CD4-positive, alpha-beta T cell (primary cell): ENCODE measurements at regions not wholly inside any gene's neighbourhood (a gene's known extent, or its start where the extent isn't known, plus 50 kb on each side); places are given as distances from the start of the nearest gene placed in this dataset.

Source experiments
- ATAC-seq: fragments of 200-7000 bp; cut with Tn5 transposase; one replicate; pipeline ENCODE4 v1.10.0; 2022; ENCODE audit warnings: mild to moderate bottlenecking; ENCODE audit not compliant: poor library complexity
- CTCF ChIA-PET: fragments of 350-600 bp; sonication (Branson Sonifier 250); formaldehyde crosslinking; loops from one replicate; lab custom pipeline; 2021; ENCODE audit warnings: antibody characterized with exemption, inconsistent platforms; lab: Charles Lee
- POLR2A ChIA-PET: fragments of 350-600 bp; sonication (Branson Sonifier 250); formaldehyde crosslinking; loops from one replicate; lab custom pipeline; 2021; ENCODE audit warnings: antibody characterized with exemption, inconsistent platforms; lab: Charles Lee
- DNase-seq, 14 experiments: peaks; one replicate each; pipeline ENCODE4 v3.0.0-alpha.2; 2013 to 2020; ENCODE audit warnings: mixed read lengths in 2 of 14
- H3K27ac ChIP-seq, 2 donors: one replicate each; pipeline versions ENCODE4 v1.5.1 to v1.7.0; 2013; ENCODE audit warnings: low read length in 2 of 2, low read depth in 1 of 2, mild to moderate bottlenecking in 1 of 2
- H3K27me3 ChIP-seq, 2 experiments: 1 replicate in 1 of 2; 2 replicates in 1 of 2; pipeline versions ENCODE4 v1.6.1 to v1.7.0; 2013; ENCODE audit warnings: low read length in 2 of 2, control low read depth in 1 of 2, mild to moderate bottlenecking in 1 of 2, moderate library complexity in 1 of 2; ENCODE audit not compliant: insufficient read depth in 2 of 2, control insufficient read depth in 1 of 2
- H3K36me3 ChIP-seq: one replicate; pipeline ENCODE4 v1.6.1; 2013; ENCODE audit warnings: low read length, control low read depth; ENCODE audit not compliant: insufficient read depth
- H3K4me1 ChIP-seq: one replicate; pipeline ENCODE4 v1.6.1; 2013; ENCODE audit warnings: low read length, control low read depth; ENCODE audit not compliant: insufficient read depth
- H3K4me3 ChIP-seq: one replicate; pipeline ENCODE4 v1.5.1; 2013; ENCODE audit warnings: mild to moderate bottlenecking, low read length, moderate library complexity
- H3K9me3 ChIP-seq, 2 experiments: 1 replicate in 1 of 2; 2 replicates in 1 of 2; pipeline versions ENCODE4 v1.6.1 to v1.7.0; 2013; ENCODE audit warnings: low read length in 2 of 2, mild to moderate bottlenecking in 2 of 2, control low read depth in 1 of 2, moderate library complexity in 1 of 2; ENCODE audit not compliant: control insufficient read depth in 1 of 2, insufficient read depth in 1 of 2
- H3K27ac Mint-ChIP-seq: one replicate; pipeline ENCODE4 v1.8.0; 2020; ENCODE audit warnings: mixed read lengths
- H3K27me3 Mint-ChIP-seq: one replicate; pipeline ENCODE4 v1.8.0; 2021; ENCODE audit warnings: mixed read lengths
- H3K36me3 Mint-ChIP-seq: one replicate; pipeline ENCODE4 v1.8.0; 2021; ENCODE audit warnings: low read depth, mixed read lengths
- H3K4me1 Mint-ChIP-seq: one replicate; pipeline ENCODE4 v1.8.0; 2021; ENCODE audit warnings: low read depth, mixed read lengths
- H3K4me3 Mint-ChIP-seq: one replicate; pipeline ENCODE4 v1.8.0; 2020; ENCODE audit warnings: mild to moderate bottlenecking, mixed read lengths
- H3K9me3 Mint-ChIP-seq: one replicate; pipeline ENCODE4 v1.8.0; 2020; ENCODE audit warnings: mixed read lengths
- intact Hi-C, 2 experiments: fragments of 100-400 bp; cut with DNase I in 1 of 2; cut with micrococcal nuclease in 1 of 2; formaldehyde crosslinking; loops; one replicate each; pipeline versions ENCODE4 v1.15.1 to v1.9.0; 2023 to 2025; cut with DNase I, micrococcal nuclease
- TF ChIP-seq, protein P1 (sequence below): fragments of 200-600 bp; IDR thresholded peaks from one replicate; pipeline ENCODE4 v1.8.0; 2022; ENCODE audit warnings: antibody characterized with exemption, mild to moderate bottlenecking

DNA sequence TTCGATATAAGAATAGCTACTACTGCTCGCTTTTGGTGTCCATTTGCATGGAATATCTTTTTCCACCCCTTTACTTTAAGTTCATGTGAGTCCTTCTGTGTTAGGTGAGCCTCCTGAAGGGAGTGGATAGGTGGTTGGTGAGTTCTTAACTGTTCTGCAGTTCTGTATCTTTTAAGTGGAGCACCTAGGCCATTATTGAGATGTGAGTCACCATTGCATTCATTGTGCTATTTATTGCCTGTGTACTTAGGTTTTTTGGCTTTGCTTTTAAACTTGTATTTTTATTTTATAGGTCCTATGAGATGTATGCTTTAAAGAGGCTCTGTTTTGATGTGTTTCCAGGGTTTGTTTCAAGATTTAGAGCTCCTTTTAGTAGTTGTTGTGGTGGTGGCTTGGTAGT is 1430.8 kb downstream of the REEP3 start:
- intact Hi-C loops: no loop called here
- H3K27ac Mint-ChIP-seq: no peak overlapping the region
- Histone ChIP-seq H3K4me3 (no peak overlapping the region), H3K36me3 (no peaks in the 10 kb centered on the region), H3K4me1 (no peaks in the 10 kb centered on the region), H3K27me3 (no peaks in the 10 kb centered on the region), H3K27ac (no peak overlapping the region), H3K9me3 (peaks cover 0 to 6% of the 10 kb centered on the region in 2 experiments)
- CTCF ChIA-PET: no interaction called here
- no peak for DNase-seq
- no peaks in the 10 kb centered on the region for H3K27me3 Mint-ChIP-seq
- ATAC-seq: no peak
- H3K4me1 Mint-ChIP-seq: no peaks in the 10 kb centered on the region
- H3K4me3 Mint-ChIP-seq: no peak overlapping the region
- H3K36me3 Mint-ChIP-seq: no peaks in the 10 kb centered on the region
- TF ChIP-seq, protein P1, sequence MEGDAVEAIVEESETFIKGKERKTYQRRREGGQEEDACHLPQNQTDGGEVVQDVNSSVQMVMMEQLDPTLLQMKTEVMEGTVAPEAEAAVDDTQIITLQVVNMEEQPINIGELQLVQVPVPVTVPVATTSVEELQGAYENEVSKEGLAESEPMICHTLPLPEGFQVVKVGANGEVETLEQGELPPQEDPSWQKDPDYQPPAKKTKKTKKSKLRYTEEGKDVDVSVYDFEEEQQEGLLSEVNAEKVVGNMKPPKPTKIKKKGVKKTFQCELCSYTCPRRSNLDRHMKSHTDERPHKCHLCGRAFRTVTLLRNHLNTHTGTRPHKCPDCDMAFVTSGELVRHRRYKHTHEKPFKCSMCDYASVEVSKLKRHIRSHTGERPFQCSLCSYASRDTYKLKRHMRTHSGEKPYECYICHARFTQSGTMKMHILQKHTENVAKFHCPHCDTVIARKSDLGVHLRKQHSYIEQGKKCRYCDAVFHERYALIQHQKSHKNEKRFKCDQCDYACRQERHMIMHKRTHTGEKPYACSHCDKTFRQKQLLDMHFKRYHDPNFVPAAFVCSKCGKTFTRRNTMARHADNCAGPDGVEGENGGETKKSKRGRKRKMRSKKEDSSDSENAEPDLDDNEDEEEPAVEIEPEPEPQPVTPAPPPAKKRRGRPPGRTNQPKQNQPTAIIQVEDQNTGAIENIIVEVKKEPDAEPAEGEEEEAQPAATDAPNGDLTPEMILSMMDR: no peak
- H3K9me3 Mint-ChIP-seq: peaks cover 14% of the 10 kb centered on the region
- POLR2A ChIA-PET: no interaction called here

- no peaks in the 10 kb centered on the region for H3K27me3 Mint-ChIP-seq
- H3K36me3 Mint-ChIP-seq: no peaks in the 10 kb centered on the region
- no peak for ATAC-seq
- H3K4me1 Mint-ChIP-seq: no peaks in the 10 kb centered on the region
- no peak overlapping the region for H3K27ac Mint-ChIP-seq
- intact Hi-C loops: no loop called here
- TF ChIP-seq, protein P1: no peak
- H3K36me3 ChIP-seq: no peaks in the 10 kb centered on the region
- peaks cover 3% of the 10 kb centered on the region for H3K9me3 Mint-ChIP-seq
- ChIA-PET POLR2A (no interaction called here), CTCF (no interaction called here)
- H3K4me3 ChIP-seq: no peak overlapping the region
- no peak overlapping the region for H3K4me3 Mint-ChIP-seq
- DNase-seq: no peak
- H3K27me3 ChIP-seq: no peaks in the 10 kb centered on the region
- H3K27ac ChIP-seq: no peak overlapping the region
- peaks cover 0 to 6% of the 10 kb centered on the region in 2 experiments for H3K9me3 ChIP-seq
- H3K4me1 ChIP-seq: no peaks in the 10 kb centered on the region
Measured at GRCh38 chr10:64956441-64956840, 1435.2 kb downstream of the REEP3 start.

GRCh38 chr10:64959116-64959515 is 1437.9 kb downstream of the REEP3 start:
- H3K36me3 ChIP-seq: no peaks in the 10 kb centered on the region
- Mint-ChIP-seq H3K27me3 (no peaks in the 10 kb centered on the region), H3K27ac (no peak overlapping the region), H3K36me3 (no peaks in the 10 kb centered on the region), H3K9me3 (peaks cover 5% of the 10 kb centered on the region), H3K4me1 (no peaks in the 10 kb centered on the region), H3K4me3 (no peak overlapping the region)
- intact Hi-C loops: no loop called here
- TF ChIP-seq, protein P1: no peak
- no peak for DNase-seq
- ChIA-PET POLR2A (no interaction called here), CTCF (no interaction called here)
- H3K27ac ChIP-seq: no peak overlapping the region
- H3K27me3 ChIP-seq: no peaks in the 10 kb centered on the region
- H3K4me3 ChIP-seq: no peak overlapping the region
- H3K9me3 ChIP-seq: peaks cover 0 to 2% of the 10 kb centered on the region in 2 experiments
- no peaks in the 10 kb centered on the region for H3K4me1 ChIP-seq
- no peak for ATAC-seq
